Transverse colon (tissue), 4 donors: ENCODE measurements at regions not wholly inside any gene's neighbourhood (a gene's known extent, or its start where the extent isn't known, plus 50 kb on each side); places are given as distances from the start of the nearest gene placed in this dataset.

Experiments used
- CTCF ChIP-seq, 5 experiments: fragments of 200-600 bp in 3 of 5; fragments of 450-650 bp in 2 of 5; sonication (generic) in 3 of 5; IDR thresholded peaks; 1 replicate in 2 of 5; 2 replicates in 3 of 5; pipeline ENCODE4 v1.5.1; 2016 to 2017; ENCODE audit warnings: antibody characterized with exemption in 5 of 5, inconsistent platforms in 3 of 5, mild to moderate bottlenecking in 2 of 5, moderate library complexity in 1 of 5
- EP300 ChIP-seq: sonication (generic); formaldehyde crosslinking; IDR thresholded peaks from one replicate; pipeline ENCODE4 v1.6.1; 2017; ENCODE audit warnings: antibody characterized with exemption, low read depth
- POLR2A ChIP-seq: fragments of 450-650 bp; IDR thresholded peaks from one replicate; pipeline ENCODE4 v1.6.1; 2016; ENCODE audit warnings: antibody characterized with exemption, mild to moderate bottlenecking, moderate library complexity
- POLR2AphosphoS5 ChIP-seq, 3 donors: sonication (generic); formaldehyde crosslinking; IDR thresholded peaks; one replicate each; pipeline ENCODE4 v1.6.1; 2016; ENCODE audit warnings: antibody characterized with exemption in 3 of 3

- TF ChIP-seq CTCF (IDR thresholded peaks at IDR 0.05): no peak
- no peak for TF ChIP-seq EP300
- TF ChIP-seq POLR2A: no peak
- TF ChIP-seq POLR2AphosphoS5 (IDR thresholded peaks at IDR 0.05): no peak
These were observed 252.1 kb upstream of the CCDC179 start for GRCh38 chr11:23112390-23112789.
